Prostate gland (tissue), 2 donors: ENCODE measurements at regions not wholly inside any gene's neighbourhood (a gene's known extent, or its start where the extent isn't known, plus 50 kb on each side); places are given as distances from the start of the nearest gene placed in this dataset.

Source experiments
- DNase-seq: peaks from one replicate; pipeline ENCODE4 v3.0.0-alpha.2; 2019; ENCODE audit warnings: low spot score
- H3K27ac ChIP-seq, 2 donors: fragments of 200-600 bp; sonication (generic); 2 replicates each; pipeline ENCODE4 v1.5.1; 2017 to 2019
- H3K27me3 ChIP-seq: fragments of 200-600 bp; sonication (generic); replicated peaks from 2 replicates; pipeline ENCODE4 v1.5.1; 2019; ENCODE audit not compliant: insufficient read depth
- H3K36me3 ChIP-seq, 2 donors: fragments of 200-600 bp; sonication (generic); 1 replicate in 1 of 2; 2 replicates in 1 of 2; pipeline versions ENCODE4 v1.5.1 to v1.8.1; 2017 to 2019
- H3K4me1 ChIP-seq: fragments of 200-600 bp; sonication (generic); replicated peaks from 2 replicates; pipeline ENCODE4 v1.5.1; 2019
- H3K4me3 ChIP-seq, 2 donors: fragments of 200-600 bp; sonication (generic); 2 replicates each; pipeline ENCODE4 v1.5.1; 2017 to 2019
- H3K9me3 ChIP-seq: fragments of 200-600 bp; sonication (generic); 2 replicates; pipeline ENCODE4 v1.5.1; 2017
- CTCF ChIP-seq, 4 experiments: fragments of 200-600 bp in 2 of 4; fragments of 450-650 bp in 2 of 4; sonication (generic) in 2 of 4; IDR thresholded peaks; 1 replicate in 3 of 4; 2 replicates in 1 of 4; pipeline ENCODE4 v1.5.1; 2016 to 2019; ENCODE audit warnings: antibody characterized with exemption in 4 of 4, mild to moderate bottlenecking in 2 of 4, moderate library complexity in 2 of 4
- POLR2A ChIP-seq: fragments of 450-650 bp; IDR thresholded peaks from one replicate; pipeline ENCODE4 v1.6.1; 2016; ENCODE audit warnings: antibody characterized with exemption, mild to moderate bottlenecking
- POLR2AphosphoS5 ChIP-seq: sonication (generic); formaldehyde crosslinking; IDR thresholded peaks from one replicate; pipeline ENCODE4 v1.6.1; 2017; ENCODE audit warnings: antibody characterized with exemption
- WGBS: methylation state at CpG from one replicate; pipeline ENCODE4 v1.1.5; 2018; 5-methylcytosine and 5-hydroxymethylcytosine counted together
- intact Hi-C: fragments of 100-400 bp; cut with DNase I; formaldehyde crosslinking; loops from one replicate; pipeline ENCODE4 v1.14.2; 2022

GRCh38 chr5:129217179-129217578 is 122.6 kb downstream of the ISOC1 start:
- Histone ChIP-seq H3K27ac (no peak overlapping the region), H3K4me1 (no peaks in the 10 kb centered on the region), H3K36me3 (no peaks in the 10 kb centered on the region), H3K27me3 (no peaks in the 10 kb centered on the region), H3K4me3 (no peak overlapping the region), H3K9me3 (no peaks in the 10 kb centered on the region)
- TF ChIP-seq POLR2A: no peak
- no peak for TF ChIP-seq CTCF (IDR thresholded peaks at IDR 0.05)
- TF ChIP-seq POLR2AphosphoS5: no peak
- 93% methylated on average over 3 of the region's 3 CpGs for WGBS
- intact Hi-C loops: no loop called here
- DNase-seq: no peak

- no peak for TF ChIP-seq POLR2AphosphoS5
- TF ChIP-seq CTCF (IDR thresholded peaks at IDR 0.05): no peak
- H3K4me3 ChIP-seq: no peak overlapping the region
- no peaks in the 10 kb centered on the region for H3K4me1 ChIP-seq
- no peak overlapping the region for H3K27ac ChIP-seq
- H3K9me3 ChIP-seq: no peaks in the 10 kb centered on the region
- intact Hi-C loops: no loop called here
- 80% methylated on average over 2 of the region's 2 CpGs for WGBS
- H3K36me3 ChIP-seq: no peaks in the 10 kb centered on the region
- no peak for DNase-seq
- no peaks in the 10 kb centered on the region for H3K27me3 ChIP-seq
Observed at GRCh38 chr5:129223178-129223577, 128.6 kb downstream of the ISOC1 start.

- intact Hi-C loops: no loop called here
- TF ChIP-seq POLR2A (no peak), CTCF (IDR thresholded peaks at IDR 0.05) (no peak), POLR2AphosphoS5 (no peak)
- no peak overlapping the region for H3K27ac ChIP-seq
- DNase-seq: no peak
- H3K27me3 ChIP-seq: no peaks in the 10 kb centered on the region
- no peak overlapping the region for H3K4me3 ChIP-seq
- H3K4me1 ChIP-seq: no peaks in the 10 kb centered on the region
- no peaks in the 10 kb centered on the region for H3K36me3 ChIP-seq
- WGBS: 97% methylated on average over 3 of the region's 3 CpGs
- no peaks in the 10 kb centered on the region for H3K9me3 ChIP-seq
Observed at GRCh38 chr5:129228577-129228976, 134.0 kb downstream of the ISOC1 start.

GRCh38 chr5:129241755-129242154 is 147.2 kb downstream of the ISOC1 start:
- H3K4me1 ChIP-seq: no peaks in the 10 kb centered on the region
- DNase-seq: no peak
- H3K36me3 ChIP-seq: no peaks in the 10 kb centered on the region
- no peak for TF ChIP-seq POLR2AphosphoS5
- TF ChIP-seq POLR2A: no peak
- no peak for TF ChIP-seq CTCF (IDR thresholded peaks at IDR 0.05)
- no peaks in the 10 kb centered on the region for H3K9me3 ChIP-seq
- H3K27me3 ChIP-seq: no peaks in the 10 kb centered on the region
- intact Hi-C loops: no loop called here
- H3K27ac ChIP-seq: no peak overlapping the region
- no peak overlapping the region for H3K4me3 ChIP-seq
- WGBS: 49% methylated on average over 2 of the region's 2 CpGs

GRCh38 chr5:129243039-129243438 is 148.5 kb downstream of the ISOC1 start:
- Histone ChIP-seq H3K4me3 (no peak overlapping the region), H3K9me3 (no peaks in the 10 kb centered on the region), H3K27ac (no peak overlapping the region), H3K4me1 (no peaks in the 10 kb centered on the region), H3K27me3 (no peaks in the 10 kb centered on the region), H3K36me3 (no peaks in the 10 kb centered on the region)
- no peak for DNase-seq
- WGBS: 58% methylated on average over 1 of the region's 1 CpG
- TF ChIP-seq POLR2A (no peak), CTCF (IDR thresholded peaks at IDR 0.05) (no peak), POLR2AphosphoS5 (no peak)
- intact Hi-C loops: no loop called here
